NCI-H2196 treated with DMSO at 0.1 percent for 48 hours (cell line): ENCODE measurements at regions not wholly inside any gene's neighbourhood (a gene's known extent, or its start where the extent isn't known, plus 50 kb on each side); places are given as distances from the start of the nearest gene placed in this dataset.

Experiments used
- DNase-seq: peaks from one replicate; lab custom pipeline; 2025; ENCODE audit not compliant: unreplicated experiment; lab: John Stamatoyannopoulos, UW

DNA sequence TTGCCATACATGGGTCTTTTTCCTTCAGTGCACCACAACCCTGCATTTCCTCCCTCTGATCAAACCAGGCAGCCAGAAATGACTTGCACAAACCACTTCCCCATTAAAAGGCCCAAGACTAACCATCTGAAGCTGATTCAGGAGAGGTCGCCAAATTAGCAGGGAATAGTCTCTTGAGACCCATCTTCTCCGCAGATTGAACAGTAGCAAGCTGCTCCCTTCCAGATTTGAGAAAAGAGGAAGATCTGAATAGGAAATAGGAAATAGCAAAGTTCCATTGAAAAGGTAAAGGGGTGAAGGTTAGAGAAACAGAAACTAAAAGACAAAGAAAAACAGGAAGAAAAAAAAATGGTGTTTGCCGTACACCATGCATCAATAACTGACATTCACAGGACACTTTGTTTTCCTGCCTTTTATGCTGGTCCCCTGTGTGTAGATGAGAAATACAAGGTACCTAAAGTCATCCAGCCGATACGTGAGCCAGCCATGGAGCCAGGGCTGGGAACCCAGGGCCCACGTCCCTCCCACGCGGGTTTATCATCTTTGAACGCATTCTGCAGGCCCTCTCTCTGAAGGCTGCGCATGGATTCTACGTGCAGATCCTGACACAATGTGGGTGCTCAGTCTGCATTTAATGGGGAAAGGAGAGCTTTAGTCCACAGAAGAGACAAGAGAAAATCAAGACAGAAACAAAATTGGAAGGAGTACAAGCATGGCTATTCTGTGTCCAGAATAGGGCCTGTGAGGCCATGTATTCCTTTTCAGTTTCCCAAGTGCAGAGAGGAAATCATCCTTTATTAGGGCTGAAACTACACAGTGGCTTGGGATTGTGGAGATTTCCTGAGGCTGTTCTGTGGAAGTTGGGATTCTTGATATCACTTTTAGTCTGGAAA lies 268.4 kb upstream of the NPVF start:
- DNase-seq: no peak

DNA sequence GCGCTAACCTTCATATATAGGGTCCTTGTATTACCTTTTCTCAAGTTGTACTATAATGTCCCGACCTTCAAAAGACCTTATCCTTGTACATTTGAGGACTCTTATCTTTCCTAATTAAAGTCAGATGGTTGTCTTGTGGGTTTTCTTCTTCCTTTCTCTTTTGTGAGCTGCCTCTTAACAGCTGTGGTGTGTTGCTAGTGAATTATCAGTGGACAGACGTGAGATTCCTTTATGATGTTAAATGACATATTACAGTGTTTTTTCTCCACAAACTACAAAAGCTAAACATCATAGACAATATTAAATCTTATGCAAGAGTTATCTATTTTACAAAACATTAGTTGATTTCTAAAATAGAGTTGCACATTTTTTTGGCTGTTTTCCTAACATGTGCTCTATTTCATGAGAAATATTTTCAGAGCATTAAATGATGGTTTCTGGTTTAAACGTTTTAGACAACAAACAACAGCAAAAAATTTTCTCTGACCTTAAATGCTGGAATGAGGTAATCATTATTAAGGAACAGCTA lies 272.2 kb upstream of the NPVF start:
- DNase-seq: no peak

DNA sequence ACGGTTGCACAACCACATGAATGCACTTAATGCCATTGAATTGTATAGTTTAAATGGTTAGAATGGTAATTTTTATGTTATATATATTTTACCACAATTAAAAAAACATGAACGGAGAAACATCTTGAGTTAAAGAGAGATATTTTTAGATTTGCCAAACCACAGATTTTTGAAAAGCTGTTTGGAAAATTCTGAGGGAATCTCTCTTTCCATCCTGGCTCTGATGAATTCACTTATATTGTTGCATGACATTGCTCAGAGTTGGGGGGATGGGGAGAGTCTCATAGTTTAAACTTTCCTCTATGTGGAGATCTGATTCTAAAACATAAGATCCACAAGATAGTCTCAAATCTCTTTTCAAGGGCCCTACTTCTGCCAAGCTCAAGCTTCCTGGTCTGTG lies 275.0 kb upstream of the NPVF start:
- DNase-seq: no peak

DNA sequence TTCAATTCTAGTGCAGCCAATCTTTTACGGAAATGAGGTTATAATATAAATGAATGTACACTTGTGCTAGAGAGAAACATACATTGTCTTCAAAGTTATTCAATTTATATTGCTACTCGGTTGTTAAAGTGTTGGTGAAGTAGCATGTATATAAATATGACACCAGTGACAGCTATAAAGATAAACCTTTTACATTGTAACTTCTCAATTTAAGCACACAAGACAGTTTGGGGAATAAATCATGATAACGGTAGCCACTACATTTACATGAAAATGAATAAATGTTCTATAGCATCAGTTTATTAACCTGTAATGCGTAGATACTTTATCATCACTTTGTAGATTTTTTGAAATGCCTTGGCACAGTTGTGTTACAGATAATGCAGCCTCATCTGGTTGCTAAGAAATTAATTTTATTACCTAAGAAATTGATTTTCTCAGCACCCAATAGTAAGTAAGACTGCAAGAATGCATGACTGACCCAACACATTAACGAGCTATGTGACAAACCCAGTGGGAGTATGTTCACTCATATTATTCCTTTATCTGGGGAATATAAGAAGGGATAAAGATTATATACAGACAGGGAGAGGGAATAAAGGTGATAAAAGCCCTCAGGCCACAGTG lies 283.9 kb upstream of the NPVF start:
- DNase-seq: no peak

DNA sequence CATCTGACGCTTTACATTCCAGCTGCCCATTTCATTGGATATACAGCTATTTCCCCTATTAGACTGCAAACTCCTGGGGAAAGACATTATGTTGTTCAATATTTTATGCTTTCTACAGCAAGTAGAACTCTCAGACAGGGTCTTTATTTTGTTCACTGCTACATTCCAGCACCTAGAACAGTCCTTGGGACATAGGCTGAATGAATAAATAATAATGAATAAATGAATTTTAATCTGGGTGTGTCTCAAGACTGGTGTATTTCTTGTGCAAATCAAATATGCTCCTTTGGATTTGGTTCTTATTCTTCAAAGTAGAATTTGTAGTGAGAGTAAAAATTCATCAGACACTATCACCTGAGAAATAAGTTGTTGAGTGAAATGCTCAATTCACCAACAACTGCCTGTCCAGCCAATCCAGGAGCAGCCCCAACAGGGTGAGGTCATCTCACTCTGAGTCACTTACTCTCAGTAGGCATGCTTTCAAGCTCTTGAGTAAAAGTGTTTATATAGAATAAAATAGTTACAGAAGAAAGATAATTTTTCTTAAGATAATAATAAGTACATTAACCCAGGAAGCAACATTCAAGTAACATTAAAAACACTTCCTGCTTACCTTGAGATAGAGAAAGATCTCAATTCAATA lies 287.5 kb upstream of the NPVF start:
- DNase-seq: no peak

DNA sequence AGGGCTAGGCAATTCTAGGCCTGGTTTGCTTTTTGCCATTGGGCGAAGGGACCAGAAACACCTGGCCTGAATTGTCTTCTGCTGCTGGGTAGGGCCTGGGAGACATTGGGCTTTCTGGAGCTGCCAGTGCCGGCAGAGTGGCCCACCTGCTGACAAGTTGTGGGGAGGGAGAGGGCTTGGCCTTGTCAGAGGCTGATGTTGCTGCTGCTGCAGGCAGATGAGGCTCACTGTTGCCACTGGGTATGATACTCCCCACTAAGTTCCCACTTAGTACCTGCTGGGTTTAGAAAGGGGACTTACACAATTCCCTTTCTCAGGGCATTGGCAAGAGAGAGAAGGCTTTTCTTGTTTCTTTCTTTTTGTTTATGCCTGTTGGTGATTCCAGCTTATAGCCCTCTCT lies 289.6 kb upstream of the NPVF start:
- no peak for DNase-seq

DNA sequence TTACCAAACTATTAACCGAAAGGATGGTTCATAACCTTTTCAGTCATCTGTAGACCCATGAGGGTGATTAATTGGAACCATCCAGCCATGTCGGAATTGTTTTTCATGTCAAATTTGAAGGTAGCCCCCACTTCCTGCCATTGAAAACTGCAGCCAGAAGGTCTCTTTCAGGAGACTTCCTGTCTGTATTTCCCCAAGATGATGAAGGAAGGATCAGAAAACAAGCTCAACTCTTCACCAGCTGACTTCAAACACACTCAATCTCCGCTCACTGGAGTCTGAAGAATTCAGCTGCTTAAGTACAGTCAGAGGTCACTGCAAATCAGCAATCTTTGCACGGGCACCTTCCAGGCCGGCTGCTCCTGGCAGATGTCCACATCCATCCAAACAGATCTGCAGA lies 291.7 kb upstream of the NPVF start:
- DNase-seq: no peak

DNA sequence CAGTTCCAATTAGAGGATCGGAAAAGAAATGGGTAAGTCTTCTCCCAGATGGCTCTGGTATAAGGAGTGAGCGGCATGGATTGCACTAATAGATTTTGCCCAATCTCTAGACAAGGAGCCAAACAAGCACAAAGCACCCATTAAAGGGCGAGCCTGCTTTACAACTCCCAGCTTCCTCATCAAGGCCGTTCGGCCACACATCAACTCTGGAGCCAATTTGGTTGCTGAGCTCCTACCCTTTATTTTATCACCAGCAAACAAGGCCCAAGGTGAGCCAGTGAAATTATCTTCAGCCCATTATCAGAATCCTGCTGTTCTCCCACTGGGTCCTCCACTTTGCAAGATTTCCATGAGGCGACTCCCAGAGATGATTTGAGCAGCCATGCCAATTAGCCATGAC lies 292.2 kb upstream of the NPVF start:
- no peak for DNase-seq

DNA sequence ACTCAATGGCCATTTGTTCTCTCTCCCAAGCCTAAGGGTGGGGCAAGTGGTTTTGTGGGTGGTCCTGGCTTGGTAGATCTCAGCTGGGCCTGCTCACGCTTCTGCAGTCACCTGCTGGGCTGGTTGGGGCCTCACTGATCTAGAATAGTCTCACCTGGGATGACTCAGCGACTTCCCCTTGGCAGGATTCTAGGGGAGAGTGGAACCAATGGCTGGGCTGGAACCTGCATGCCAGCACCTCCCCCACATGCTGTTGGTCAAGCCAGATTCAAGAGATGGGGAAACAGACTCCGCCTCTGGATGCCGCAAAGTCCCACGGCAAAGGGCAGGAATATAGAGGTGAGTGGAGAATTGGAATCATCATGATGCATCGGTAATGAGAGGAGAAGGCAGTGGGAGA lies 292.9 kb upstream of the NPVF start:
- no peak for DNase-seq

DNA sequence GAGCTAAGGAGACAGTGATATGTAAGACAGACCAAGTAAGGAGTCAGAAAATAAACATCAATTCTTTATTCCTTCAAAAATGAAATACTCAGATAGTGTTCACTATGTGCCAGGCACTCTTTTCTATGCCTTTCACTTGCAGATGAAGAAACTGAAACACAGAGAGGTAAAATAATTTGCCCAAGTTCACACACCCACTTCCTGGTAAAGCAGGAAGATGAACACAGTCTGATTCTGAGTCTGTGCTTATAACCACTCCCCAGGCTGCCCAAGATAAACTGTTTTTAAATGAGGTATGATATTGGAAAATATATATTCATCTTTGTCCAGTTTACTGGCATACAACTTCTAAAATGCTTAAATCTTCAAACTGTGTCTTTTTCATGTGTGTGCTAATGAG lies 294.4 kb upstream of the NPVF start:
- no peak for DNase-seq

DNA sequence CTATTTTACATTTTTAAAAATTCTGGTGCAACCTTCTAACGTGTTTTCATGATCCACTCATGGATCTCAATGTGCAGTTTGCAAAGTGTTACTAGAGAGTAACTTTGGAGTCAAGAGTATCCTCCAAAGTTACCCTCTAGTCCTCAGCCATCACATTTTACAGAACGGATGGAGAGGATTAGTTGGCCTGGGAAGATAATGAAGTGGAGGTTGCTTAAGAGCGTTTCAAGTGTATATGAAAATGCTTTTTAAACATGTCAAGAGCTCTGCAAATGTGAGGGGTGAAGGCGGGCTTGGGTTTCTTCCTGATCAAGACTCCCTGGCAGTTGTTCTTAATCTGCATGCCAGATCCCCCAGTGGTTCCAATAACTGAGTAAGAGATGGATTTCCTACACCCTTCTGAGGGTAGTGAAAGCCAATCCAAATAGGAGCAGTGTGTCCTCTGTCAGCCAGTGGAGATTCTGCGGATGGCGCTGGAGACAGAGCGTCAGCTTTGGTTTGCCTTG lies 299.4 kb upstream of the NPVF start:
- DNase-seq: no peak

DNA sequence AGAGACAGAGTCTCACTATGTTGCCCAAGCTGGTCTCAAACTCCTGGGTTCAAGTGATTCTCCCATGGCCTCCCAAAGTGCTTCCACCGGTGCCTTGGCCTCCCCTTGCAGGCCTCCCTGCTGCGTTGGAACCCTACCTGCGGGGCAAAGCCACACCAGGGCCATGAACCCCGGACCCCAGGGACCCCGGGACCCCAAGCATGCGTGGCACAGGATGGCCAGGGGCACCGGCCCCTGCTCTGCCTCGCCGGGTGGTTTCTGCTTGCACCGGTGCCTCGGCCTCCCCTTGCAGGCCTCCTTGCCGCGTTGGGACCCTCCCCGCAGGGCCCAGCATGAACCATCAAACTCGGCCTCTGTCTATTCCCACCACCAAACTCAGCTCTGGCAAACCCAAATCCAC lies 301.0 kb upstream of the NPVF start:
- DNase-seq: no peak

DNA sequence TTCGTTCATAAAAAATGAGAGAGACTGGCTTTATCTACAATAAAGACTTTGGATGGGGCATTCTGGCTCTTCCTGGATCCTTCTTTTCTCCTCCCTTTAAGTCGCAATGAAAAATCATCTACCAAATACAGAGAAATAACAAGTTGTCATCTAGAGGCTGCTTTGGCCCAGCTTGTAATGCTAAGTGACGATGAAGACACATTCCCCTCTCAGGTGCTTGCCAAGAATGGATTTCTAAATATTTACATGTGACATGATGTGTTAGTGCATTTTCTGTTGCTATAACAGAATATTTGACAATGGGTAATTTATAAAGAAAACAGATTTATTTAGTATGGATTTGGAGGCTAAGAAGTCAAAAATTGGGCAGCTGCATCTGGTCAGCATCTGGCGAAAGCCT lies 308.6 kb upstream of the NPVF start:
- DNase-seq: no peak

DNA sequence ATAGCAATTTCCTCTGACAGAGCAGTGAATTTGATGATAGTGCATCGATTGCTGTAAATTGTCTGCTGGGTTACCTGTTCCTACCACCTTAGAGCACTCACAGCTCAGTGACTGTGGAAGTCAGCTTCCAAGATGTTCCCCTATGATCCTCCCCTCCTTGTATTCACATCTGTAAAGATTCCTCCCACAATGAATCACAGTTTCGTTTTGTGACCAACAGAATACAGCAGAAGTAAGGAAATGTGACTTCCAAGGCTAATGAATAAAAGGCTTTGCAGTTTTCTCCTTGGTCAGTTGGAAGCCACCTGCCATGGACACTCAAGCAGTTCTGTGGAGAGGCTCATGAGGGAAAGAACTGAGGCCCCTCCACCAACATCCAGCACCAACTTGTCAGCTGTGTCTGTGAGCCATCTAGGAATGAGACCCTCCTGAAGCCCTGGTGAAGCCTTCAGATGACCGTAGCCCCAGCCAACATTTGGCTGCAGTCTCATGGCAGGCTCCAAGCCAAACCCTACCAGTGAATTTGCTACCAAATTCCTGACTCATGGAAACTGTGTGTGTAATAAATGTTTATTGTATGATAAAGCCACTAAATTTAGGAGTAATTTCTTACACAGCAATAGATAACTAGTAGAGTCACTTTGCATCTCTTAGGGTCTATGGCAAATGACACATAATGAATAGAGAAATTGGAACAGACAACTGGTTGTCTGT lies 309.5 kb upstream of the NPVF start:
- DNase-seq: no peak

DNA sequence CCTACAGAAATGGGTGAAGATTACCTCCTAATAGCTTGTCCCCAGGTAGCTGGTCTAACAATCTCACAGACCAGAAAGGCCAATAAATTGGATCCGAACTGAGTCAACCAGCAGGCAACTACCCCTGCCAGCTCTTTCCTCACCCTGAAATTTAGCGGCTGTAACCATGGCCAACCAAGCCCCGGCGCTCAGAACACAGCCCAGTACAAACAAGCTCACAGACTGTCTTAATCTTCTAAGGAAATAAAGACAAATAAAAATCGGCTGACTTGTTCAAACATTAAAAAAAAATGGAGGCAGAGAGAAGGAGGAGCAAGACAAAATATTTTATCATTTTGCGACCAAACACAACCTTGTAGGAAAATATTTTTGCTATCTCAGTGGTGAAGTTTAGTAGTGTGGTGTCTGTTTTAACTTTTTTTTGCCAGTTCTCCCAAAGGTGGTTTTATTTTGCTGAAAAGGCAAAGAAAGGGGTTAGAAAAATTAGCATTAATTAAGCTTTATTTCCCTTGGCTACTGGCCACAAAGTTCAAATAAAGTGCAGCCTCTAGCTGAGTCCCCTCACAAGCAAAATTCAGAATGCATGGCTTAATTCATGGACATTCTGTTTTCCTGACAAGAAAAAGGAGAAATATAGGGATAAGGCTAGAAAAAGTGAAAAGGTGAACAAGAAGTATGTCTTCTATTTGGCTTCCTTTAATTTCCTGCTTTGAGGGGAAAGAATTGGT lies 313.0 kb upstream of the NPVF start:
- no peak for DNase-seq

DNA sequence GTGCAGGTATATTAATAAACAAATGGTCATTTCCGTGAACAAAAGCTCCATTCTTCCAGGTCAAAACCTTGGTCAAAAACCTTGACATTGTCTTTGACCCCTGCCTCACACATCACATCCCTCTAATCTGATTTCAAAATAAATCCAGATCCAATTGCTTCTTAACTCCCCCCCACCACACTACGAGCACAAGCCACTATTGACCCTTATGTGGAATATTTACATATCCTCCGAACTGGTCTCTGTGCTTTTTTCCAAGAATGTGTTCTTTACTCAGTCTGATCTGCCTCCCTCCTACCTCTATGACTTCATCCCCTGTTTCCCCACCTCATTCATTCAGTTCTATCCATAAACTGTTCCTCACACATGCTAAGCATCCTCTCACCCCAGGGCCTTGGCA lies 313.6 kb upstream of the NPVF start:
- DNase-seq: no peak

DNA sequence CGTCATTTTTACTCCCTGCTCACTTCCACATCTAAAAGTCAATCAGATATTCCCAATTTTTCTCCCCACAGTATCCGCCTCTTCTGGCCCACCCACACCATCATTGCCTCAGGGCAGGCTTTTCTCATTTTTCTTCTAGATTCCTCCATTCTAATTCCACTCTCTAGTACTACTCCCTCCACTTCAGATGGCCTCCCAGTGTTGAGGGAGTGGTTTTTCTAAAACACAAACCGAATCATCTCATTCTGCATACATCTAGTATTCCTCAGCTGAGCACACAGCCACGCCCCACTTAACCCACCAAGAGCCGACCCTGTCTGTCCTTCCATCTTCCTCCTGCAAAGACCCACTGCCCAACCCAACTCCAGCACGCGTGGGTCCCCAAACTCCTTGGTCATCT lies 314.9 kb upstream of the NPVF start:
- DNase-seq: no peak

DNA sequence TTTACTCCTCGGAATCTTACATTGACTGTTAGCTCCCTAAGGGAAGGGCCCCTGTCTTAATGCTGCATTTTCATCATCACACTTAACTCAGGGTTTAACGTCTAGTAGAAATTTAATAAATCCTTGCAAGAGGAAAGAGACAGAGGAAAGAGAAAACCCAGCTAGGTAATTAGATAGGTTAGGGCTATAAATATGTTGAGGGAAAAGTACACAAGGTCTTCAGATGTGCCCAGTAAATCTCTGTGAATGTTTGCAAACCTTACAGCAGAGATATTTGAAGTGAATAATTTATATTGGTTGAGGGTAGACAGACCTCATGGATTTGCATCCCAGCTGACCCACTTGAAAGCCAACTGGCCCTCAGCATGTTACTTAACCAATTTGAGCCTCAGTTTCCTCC lies 315.5 kb upstream of the NPVF start:
- DNase-seq: no peak

DNA sequence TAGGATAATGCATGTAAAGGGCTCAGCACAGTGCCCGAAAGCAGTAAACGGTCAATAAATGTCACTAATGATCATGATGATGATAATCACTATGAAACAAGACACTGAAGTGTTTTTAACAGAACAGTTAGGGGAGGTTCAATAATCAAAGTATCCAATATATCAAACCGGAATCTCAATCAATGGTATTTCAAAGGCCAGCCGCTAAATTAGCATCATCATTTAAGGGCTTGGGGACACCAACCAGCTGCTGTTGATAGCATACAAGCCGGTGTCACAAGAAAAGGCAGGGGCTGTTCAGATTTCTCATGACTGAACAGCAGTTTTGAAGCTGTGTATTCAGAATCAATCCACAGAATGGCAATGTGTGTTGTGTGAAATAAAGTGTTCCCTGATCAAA lies 316.0 kb upstream of the NPVF start:
- DNase-seq: no peak

DNA sequence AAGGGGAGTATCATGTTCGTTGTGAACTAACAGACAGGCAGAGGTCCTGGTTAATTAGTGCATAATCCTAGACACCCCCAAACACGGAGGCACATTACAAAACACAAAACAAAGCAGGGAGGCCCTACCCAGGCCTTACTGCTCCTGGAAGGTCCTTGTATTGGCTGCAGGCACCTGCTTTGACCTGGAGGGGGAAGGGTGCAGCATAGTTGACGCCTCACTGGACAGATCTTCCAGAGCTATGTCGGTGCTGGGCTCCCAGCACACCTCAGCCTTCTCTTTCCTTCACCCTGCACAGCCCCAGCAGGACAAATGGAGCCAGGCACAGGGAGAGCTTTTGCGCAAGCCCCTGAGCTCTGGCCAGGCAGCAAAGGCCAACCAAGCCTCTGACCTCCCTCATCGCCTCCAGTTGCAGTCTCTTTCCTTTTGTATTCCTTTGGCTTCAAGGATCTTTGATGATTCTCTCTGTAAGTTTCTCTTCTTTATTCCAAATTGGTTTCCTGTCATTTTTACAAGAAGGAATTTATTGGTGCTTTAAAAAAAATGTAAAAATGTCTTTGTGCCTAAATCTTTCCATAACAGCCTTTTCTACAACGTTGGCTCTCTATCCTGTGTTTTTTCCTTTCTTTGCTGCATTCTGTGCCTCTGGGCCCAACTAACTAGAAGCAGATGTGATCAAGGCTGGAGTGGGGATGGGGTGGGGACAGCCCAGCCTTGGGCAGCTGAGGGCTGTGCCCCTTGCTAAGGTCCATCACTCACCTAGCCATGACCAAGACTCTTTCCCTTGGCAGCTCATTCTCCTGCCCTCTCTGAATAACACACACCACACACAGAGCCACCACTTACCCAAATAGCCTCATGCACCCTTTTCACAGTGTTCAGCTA lies 317.1 kb upstream of the NPVF start:
- no peak for DNase-seq
